IPS-NIHi7 (cell line): ENCODE measurements at regions not wholly inside any gene's neighbourhood (a gene's known extent, or its start where the extent isn't known, plus 50 kb on each side); places are given as distances from the start of the nearest gene placed in this dataset.

Experiments used
- DNase-seq: peaks from one replicate; pipeline ENCODE4 v3.0.0; 2012; ENCODE audit warnings: mixed read lengths; ENCODE audit errors: extremely low spot score

DNA sequence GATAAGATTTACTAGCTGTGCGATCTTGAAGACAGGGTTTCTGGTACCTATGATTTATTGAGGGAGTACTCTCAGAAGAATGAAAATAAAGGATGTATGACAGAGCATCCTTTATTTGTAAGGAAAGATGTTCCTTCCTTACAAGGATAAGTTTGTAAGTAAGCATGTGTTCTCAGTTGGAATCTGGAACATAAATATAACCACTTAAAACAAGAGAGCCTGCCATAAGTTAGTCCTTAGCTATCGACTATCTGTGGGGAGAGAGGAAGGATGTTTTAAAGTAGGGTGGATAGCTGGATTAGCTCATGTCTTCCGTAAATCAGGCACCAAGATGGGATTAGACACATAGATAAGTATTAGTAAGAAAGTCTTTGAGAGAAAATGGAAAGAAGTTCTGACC, 192.6 kb upstream of the CARD18 start:
- no peak for DNase-seq

DNA sequence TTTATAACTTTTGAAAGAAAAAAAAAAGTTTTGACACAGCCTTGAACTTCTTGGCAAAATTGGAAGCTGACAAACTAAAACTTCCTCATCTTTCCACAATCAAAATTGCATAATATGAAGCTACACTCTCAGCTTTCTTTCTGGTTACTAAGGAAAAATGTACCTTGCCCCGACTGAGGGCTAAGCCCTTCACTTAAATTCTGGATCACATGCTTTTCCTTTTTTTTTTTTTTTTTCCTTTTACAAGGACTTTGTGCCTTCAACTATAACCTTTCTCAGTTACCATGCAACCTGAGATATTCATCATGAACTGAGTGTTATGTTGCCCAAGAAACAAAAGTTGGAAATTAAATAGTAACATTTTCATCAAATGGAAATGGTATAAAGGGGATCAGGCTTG, 188.5 kb upstream of the CARD18 start:
- no peak for DNase-seq

DNA sequence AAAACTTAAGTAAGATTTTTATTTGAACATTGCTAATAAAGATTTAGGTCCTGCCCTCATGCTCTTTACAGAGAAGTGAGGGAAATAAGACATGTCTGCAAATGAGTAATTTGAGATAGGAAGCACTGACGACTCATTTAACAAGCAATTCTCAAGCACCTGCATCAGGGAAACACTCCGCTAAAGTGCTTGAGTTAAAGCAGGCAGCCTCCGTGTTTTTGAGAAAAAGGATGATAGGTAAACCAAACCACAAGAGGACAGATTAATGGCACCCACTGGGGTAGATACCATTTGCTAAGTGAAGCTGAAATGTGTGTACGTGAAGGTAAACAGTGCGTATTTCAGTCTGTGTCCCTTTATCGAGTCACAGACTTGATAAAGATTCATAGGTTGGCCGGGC, 184.6 kb upstream of the CARD18 start:
- DNase-seq, result no peak

DNA sequence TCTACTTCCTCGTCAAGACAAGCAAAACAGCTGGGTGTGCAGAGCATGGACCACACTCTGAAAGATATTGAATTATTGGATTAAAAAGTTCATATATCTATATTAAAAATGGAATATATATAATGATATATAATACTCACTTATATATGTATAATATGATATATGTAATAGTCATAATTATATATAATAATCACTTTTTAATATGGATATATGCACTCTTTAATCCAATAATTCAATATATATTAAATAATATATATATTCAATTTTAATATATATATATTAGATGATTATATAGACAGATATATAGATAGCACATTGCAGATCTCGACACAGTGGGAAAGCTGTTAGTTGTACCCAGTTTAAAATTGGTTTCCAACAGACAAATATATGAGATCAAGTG, 182.1 kb upstream of the CARD18 start:
- no peak for DNase-seq

DNA sequence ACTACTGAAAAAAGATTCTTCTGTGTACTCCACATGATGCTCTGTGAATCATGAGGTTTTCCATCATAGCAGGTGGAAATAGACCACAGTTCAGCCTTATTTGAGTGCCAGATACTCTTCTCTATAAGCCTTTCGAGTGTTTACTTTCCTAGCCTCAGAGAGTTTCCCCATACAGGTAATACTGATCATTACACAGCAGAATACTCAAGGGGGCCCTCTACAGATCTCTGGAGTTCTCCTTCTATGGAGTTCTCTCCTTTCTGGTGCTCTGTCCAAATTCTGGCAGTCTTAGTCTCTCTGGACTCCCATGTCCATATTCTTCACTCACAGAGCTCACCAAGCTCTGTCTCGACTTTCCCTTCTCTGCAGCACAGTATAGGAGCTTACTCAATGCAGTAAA, 175.7 kb upstream of the CARD18 start:
- DNase-seq, result peak; percentile 34

DNA sequence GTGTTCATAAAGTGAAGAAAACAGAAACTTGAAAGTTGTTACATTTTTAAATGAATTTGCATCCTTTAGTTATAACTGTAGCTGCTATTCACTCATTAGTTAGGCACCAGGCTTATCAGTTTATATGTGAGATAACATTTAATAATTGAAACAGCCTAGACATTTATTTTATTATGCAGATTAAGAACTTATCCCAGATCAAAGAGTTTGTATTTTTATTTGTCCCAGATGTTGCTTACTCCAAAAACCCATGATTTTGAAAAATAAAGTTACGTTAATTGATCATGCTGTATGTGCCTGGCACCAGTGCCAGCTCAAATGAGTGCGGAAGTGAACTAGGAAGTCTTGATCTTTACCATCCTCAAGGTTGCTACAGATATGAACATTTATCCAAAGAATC, 172.7 kb upstream of the CARD18 start:
- no peak for DNase-seq

DNA sequence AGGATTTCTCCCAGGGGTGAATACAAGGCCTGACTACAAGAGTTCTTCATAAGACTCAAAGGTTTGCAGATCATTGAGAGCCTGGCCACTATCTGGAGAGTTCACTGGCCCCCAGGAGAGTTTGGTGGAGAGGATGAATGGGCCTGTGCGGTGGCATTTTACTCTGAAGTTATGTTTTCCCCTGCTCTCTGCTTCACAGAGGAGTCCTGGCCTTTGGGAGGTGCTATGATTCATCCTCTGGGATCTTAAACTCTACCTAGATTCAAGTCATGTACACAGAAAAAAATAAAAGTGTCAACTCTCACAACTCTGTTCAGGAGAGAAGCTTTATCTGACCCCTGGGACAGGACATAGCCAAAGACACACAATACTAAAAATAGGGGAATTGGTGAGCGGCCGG, 159.1 kb upstream of the CARD18 start:
- no peak for DNase-seq

DNA sequence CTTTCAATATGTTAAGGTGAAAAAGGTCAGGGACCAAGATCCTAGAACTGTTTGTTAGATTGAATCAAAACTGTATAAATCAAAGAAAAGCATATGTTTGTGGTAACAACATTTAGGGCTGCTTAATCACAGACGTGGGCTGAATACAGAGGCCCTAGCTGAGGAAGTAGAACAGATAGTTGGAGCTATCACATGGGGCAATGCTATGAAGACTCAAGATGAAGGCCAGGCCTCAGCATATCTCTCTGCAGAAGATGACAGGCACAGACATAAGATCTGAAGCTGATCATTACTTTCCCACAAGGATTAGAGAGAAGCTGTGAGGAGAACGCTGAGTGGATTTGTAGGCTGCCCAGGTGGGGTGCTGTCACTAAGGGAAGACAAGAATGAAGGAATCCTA, 158.6 kb upstream of the CARD18 start:
- no peak for DNase-seq

DNA sequence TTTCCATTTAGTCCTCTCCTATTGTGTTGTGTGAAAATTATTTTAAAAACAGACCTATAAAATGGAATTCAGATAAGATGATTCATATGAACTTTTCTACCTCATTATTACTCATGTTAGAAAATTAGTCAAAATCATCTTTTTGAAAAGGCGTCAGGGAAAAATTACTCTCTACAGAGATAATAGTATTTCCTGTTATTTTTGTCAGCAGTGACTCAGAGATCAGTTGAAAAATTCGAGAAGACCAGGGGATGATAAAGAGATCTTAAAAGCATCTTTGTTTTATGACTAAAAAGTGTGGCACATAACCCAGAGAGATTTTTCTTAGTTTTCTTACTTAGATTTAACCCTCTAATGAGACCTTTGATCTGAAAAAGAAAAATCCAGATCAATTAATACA, 157.9 kb upstream of the CARD18 start:
- no peak for DNase-seq

DNA sequence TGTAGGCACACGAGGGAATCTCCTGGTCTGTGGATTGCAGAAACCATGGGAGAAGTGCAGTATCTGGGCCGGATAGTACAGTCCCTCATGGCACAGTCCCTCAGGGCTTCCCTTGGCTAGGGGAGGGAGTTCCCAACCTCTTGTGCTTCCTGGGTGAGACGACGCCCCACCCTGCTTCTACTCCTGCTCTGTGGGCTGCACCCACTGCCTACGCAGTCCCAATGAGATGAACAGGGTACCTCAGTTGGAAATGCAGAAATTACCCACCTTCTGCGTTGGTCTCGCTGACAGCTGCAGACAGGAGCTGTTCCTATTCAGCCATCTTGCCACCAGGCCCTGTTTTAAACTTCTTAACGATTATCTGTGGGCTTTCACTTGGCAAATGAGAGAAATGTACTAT, 157.2 kb upstream of the CARD18 start:
- no peak for DNase-seq

DNA sequence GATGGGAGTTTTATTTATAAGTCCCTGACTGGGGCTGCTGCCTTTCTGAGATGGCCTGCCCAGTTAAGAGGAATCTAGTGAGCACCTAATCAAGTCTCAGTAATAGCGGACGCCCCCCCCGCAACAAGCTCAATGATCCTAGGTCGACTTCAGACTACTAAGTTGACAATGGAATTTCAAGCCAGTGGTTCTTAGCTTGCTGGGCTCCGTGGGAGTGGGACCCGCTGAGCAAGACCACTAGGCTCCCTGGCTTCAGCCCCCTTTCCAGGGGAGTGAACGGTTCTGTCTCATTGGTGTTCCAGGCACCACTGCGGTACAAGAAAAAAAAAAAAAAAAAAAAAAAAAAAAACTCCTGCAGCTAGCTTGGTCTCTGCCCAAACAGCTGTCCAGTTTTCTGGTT, 156.8 kb upstream of the CARD18 start:
- DNase-seq, result no peak

DNA sequence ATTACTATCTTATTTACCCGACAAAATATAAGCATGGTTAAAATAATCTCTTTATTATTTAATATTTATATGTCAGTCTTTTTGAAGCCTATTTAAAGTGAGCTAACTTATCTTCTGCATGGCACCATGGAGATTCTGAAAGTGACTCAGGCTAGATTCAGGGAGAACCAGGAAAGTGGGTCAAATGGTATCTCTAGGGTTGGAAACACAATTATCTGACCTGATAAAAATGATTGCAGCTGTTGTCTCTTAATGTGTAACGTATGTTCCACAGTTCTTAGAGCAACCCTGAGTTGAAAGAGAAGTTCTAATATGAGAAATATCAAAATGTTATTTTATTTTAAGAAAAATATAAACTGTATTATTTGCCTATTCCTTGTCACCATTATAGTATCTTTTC, 143.1 kb upstream of the CARD18 start:
- DNase-seq, result no peak

DNA sequence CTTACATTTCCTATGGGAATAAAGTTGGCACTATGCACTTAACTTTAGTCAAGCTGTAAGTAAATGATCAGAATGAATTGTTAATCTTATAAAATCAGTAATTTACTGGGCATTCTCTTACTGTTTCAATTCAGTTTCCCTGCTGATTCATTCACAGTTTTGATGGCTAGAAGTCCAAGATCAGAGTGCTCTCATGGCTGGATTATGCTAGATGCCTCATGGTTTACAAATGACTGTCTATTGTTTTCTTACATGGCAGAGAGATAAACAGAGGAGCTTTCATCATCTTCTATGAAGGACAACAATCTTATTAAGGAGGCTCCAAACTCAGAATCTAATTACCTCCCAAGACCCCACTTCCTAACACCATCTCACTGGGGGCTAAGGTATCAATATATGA, 135.1 kb upstream of the CARD18 start:
- DNase-seq, result no peak

DNA sequence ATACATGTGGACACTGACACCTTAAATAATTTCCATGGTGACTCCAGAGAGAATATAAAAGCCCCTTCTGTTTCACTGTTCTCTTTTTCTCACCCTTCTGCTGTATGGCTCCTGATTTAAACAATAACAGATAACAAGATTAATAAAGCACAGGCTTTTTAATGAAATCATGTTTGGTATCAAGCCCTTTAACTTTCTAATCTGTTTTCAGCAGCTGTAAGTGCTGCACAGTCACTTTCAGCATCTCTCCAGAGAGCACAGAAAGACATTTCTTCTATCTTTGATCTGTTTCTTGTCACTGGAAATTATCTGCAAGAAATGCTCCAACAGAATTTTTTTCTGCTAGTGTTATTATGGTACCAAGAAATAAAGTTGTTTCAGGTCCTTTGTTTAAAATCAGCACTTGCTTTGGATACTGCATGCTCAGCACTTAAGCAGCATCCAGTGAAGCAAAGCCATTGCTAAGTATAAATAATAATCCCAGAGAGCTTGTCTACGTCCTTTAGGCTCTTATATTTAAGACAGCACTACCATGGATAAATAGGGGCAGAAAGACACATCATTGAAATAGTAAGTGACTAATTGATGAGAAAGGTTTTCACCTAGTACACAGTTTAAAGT, 134.2 kb upstream of the CARD18 start:
- DNase-seq, result no peak

DNA sequence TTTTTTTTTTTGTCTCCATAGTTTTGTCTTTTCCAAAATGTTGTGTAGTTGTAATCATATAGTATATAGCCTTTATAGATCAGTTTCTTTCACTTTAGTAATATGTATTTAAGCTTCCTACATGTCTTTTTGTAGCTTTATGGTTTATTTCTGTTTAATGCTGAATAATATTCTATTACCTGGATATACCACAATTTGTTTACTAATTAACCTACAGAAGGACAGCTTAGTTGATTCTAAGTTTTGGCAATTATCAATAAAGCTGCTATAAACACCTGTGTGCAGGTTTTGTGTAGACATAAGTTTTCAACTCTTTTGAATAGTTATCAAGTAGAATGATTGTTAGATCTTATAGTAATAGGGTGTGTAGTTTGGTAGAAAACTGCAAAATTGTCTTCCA, 130.3 kb upstream of the CARD18 start:
- no peak for DNase-seq

DNA sequence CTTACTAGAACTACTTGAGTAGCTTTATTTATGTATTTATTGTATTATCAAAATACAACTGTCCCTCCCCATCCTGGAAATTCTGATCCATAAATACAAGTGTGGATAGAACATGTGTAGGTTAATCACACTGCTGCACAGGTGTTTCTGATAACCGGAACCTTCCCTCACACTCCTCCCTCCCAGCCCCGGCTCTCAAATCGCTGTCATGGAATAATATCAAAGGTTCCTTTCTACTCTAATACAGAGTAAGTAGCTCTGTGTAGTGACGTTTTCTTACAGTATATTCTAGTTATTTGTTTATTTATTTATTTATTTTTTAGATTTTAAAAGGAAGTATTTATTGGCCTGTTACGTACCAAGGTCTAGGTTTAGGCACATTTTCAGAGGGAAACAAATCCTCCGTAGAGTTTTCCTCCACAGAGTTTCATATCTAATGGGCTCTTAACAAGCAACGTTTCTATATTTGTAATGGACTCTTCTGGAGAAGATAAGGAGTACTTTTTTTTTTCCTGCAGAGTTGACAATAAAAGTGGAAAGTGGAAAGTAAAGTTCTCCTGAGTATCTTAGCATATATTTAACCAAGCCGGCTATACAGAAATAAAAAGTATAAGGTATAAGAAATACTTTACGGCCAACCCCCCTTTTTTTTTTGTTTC, 129.0 kb upstream of the CARD18 start:
- DNase-seq, result no peak

DNA sequence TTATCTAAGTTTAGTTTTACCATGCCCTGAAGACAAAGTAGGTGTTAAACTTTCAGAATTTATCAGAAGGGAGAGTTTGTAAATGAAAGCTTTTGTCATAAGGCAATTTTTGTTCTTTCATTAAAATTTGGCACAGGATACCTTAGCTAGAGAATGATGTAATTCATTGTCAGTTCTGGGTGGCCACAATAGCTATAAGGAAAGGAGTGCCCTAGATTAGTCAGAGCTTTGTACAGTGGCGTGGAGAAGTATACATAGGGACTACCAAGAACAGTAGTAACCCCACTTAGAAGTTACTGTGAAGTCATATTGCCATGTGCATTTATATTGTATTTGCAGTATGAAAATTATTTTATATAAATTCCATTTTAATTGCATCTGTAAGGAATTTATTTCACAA, 126.3 kb upstream of the CARD18 start:
- DNase-seq, result no peak

DNA sequence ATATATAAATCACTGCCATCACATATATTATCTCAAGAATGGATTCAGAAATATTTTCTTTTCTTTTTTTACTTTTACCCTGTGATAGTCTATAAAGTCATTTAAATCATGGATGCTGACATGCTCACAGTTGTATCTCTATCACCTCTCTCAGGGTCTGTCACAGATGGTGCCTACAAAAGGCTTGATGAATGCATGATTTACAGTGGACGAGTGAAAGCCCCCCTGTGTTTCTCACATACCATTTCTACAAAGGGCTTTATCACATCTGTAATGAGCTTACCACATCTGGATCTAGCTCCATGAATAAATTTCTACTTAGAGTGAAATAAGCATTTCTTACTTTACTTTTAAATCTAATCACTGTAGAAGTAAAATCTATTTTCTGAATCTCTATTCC, 121.4 kb upstream of the CARD18 start:
- no peak for DNase-seq

DNA sequence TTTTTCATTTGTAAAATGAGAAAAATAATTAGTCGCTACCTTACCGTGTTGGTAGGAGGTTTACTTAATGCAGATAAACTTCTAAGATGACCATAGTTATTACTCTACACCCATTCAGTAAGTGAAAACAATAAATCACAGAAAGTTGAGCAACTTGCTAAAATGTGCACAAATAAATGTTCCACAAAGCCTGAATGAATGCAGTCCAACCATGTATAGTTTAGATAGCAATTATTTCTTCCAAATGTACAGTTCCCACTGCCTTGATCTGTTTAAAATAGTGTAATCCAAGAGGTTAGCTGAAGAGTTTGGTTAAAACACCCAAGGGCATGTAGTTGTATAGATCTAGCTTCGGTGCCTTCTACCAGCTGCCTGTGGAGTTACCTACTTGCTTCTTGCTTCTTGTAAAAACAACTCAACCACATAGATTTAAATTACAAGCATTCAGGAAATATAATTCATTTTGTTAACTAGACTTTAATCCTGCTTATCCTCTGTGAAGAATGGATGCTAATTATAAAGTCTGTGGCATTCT, 106.3 kb upstream of the CARD18 start:
- DNase-seq, result no peak

DNA sequence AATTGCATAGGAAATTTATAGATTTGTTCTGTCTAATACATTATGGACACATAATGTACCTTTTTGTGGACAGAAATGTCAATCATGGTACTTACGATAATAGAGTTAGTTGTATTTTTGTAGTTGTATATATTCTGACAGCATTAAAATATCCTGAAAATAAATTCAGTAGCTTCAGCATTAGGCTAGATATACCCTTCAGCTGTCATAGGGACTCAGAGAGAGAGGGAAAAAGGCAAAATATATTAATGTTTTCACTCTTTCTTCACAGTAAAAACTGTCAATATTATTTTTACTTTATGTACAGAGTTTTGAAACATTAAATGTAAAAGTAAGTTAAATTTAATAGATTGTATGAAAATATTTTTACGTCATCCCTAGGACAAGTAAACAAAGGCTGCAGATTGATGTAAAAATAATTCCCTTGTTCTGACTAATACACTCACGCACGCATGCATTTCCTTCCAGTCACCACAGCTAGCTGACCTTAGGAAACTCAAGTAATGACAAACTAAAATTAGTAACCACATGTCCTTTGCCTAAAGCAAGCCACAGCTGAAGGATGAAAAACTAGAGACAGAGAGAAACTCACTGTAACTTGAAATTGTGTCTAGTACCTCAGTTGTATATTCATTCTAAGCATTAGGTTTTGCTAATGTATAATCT, 104.7 kb upstream of the CARD18 start:
- DNase-seq, result no peak

DNA sequence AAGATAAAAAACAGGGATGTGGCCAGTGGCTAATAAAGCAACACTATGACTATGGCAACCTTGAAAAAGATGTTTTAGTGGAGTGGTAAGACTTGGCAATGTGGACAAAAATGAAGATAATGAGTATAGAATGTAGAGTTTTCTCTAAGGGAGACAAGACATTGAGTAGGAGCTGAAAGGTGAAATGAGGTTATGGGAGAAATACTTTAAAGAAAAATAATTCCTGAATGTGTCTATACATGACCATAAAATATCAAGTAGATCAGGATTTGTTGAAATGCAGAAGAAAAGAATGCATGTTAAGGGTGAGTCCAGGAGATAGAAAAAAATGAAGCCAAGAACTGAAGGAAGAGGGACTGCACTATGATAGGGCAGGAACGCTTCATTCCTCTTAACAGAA, 101.6 kb upstream of the CARD18 start:
- DNase-seq, result no peak

DNA sequence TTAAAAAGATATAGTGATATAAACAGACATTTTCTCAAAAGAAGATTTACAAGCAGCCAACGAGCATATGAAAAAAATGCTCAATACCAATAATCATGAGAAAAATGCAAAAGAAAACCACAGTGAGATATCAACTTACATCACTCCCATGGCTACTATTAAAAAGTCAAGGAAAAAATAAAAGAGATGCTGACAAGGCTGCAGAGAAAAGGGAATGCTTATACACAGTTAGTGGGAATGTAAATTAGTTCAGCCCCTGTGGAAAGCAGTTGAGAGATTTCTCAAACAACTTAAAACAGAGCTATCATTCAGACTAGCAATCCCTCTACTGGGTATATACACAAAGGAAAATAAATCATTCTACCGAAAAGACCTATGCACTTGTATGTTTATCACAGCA, 97.1 kb upstream of the CARD18 start:
- DNase-seq, result no peak

DNA sequence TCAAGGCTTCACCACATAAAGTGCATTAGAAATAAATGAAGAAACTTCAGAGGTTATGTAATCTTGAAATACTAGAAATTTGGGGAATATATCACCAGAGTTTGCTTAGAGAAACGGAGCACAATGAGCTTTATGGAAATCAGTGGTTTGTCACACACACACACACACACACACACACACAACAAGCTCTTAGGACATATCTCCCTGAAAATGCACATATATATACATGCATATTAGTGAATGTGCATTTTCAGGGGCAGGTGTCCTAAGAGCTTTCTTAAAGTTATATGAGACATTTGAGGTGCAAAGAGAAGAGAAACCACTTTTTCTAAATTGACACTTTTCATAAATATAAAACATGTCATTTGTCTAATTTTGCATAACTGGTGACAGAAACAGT, 93.7 kb upstream of the CARD18 start:
- DNase-seq, result no peak
